Activated CD4-positive, CD25-positive, alpha-beta regulatory T cell treated with anti-CD3 and anti-CD28 coated beads, Interleukin-2, amount 50 U/mL, for 72 hours (primary cell): ENCODE measurements at regions not wholly inside any gene's neighbourhood (a gene's known extent, or its start where the extent isn't known, plus 50 kb on each side); places are given as distances from the start of the nearest gene placed in this dataset.
"Not testable (repeated sequence)": the region's sequence is repeated elsewhere in the genome, so short reads cannot be mapped to it uniquely, and the experiment has no call there.

Experiments
- DNase-seq: peaks from one replicate; pipeline ENCODE4 v3.0.0; 2021

DNA sequence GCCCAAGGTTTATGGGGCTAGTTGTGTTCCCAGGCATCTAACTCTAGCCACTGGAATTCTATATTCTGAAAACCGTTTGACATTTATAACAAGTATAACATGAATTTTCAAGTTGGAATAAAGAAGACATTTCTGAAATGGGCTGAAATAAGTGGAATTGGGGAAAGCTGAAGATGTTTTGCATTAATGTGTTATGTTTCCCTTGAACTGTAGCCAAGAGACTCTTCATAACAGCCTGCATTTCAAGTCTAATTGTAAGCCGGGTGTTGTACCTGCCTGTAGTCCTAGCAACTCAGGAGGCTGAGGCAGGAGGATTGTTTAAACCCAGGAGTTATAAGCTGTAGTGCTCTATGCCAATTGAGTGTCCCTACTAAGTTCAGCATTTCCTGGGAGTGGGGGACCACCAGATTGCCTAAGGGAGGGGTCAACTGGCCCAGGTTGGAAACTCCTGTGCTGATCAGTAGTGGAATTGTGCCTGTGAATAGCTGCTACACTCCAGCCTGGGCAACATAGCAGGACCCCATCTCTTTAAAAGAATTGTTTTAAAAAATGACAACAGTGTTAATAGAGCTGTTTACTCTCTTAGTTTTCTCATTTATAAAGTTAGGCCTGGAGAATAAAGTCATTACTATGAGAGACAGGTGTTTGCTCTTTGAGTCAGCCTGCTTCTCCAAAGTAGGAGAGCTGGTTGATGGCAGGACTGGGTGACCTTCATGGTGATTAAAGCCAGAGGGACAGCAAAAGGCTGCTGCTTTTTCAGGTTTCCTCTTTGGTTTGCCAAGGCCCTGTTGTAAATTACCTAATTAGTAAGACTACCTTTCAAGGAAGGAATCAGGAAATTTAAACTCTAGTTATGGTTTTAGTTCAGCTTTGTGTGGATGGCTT lies 483.6 kb upstream of the RGS6 start:
- no peak for DNase-seq

GRCh38 chr14:71449316-71450055 lies 482.7 kb upstream of the RGS6 start:
- DNase-seq = no peak

DNA sequence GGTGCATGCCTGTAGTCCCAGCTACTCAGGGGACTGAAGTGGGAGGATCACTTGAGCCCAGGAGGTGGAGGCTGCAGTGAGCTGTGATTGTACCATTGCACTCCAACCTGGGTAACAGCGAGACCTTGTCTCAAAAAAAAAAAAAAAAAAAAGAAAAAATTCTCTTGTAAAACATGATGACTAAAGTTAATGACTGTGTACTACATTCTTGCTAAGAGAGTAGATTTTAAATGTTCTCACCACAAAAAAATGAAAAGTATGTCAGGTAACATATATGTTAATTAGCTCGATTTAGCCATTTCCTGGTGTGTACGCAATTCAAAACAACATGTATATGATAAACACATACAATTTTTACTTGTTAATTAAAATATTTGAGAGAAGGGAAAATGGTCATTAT lies 480.7 kb upstream of the RGS6 start:
- DNase-seq = no peak

GRCh38 chr14:71452539-71452938 lies 479.7 kb upstream of the RGS6 start:
- DNase-seq = no peak

DNA sequence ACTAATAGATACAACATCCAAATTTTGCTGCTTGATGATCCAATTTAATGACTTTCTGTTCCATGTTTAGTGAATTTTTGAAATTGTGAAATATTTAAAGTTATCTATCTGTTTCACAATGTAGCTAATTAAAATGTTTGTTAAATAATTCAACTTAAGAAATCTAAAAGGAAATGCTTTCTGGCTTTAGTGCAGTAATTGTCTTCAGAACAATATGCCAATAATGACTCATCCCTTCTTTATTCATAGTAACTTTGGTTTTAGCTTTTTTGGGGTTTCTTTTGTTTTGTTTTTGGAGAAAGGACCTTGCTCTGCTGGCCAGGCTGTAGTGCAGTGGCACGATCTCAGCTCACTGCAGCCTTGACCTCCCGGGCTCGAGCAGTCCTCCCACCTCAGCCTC lies 479.2 kb upstream of the RGS6 start:
- no peak for DNase-seq

GRCh38 chr14:71454010-71454409 lies 478.2 kb upstream of the RGS6 start:
- no peak for DNase-seq

- no peak for DNase-seq
These were observed 477.5 kb upstream of the RGS6 start for GRCh38 chr14:71454513-71455332.

- no peak for DNase-seq
These were observed 472.1 kb upstream of the RGS6 start for GRCh38 chr14:71460091-71460490.

- DNase-seq = not testable (repeated sequence)
These were observed 470.6 kb upstream of the RGS6 start for GRCh38 chr14:71461617-71462016.

GRCh38 chr14:71463807-71464206 lies 468.4 kb upstream of the RGS6 start:
- no peak for DNase-seq

DNA sequence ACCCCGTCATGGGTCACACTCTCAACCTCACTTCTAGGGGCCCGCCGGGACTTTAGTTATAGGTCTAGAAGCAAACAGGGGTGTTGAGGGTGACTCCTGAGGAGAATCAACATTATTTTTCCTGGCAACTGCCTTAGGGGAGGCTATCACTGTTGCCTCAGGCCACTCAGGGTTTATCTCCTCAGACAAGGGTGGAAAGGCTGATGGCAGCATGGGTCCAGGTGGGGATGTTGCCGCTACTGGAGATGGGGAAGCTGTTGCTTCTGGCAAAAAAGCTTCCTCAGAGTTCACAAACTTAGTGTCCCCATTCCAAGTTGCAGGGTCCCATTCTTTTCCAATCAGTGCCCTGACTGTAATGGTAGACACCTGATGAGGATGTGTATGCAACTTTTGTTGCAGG lies 467.4 kb upstream of the RGS6 start:
- no peak for DNase-seq

- no peak for DNase-seq
These were observed 466.9 kb upstream of the RGS6 start for GRCh38 chr14:71465316-71465715.

DNA sequence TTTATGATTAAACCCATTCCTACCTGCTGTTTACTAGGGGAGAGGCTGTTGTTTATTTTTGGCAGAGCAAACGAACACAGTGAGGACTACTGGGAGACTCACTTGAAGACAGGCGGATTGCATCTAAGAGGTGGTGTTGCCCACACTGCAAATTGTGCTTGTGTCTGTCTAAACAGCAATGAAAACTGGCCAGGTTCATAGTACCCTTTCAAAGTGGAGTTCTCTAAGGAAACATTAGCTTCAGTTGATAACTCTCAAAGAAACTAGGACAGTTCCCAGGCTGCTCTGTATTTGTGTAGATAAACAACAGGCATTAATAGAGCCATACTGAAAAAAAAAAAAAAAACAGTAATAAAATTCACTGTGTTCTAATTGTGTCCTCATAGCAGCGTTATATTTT lies 466.0 kb upstream of the RGS6 start:
- DNase-seq = no peak

DNA sequence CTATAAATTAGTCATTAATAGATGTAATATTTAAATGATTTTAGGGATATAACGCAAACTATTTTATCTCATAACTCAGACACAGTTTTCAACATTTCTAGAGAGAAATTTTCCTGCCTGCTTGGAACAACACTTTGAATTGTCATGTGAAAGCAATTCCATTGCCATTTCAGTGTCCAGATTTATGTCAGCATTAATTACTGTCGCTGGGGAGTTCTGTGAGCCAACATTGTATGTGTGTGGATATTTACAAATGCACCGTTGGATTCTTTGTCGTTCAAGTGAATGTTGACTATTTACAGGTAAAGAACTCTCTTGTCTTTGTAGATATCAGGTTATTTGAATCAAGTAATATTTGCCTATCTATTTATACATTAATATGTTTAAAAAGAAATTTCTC lies 465.3 kb upstream of the RGS6 start:
- no peak for DNase-seq

GRCh38 chr14:71467361-71467811 lies 464.8 kb upstream of the RGS6 start:
- no peak for DNase-seq

DNA sequence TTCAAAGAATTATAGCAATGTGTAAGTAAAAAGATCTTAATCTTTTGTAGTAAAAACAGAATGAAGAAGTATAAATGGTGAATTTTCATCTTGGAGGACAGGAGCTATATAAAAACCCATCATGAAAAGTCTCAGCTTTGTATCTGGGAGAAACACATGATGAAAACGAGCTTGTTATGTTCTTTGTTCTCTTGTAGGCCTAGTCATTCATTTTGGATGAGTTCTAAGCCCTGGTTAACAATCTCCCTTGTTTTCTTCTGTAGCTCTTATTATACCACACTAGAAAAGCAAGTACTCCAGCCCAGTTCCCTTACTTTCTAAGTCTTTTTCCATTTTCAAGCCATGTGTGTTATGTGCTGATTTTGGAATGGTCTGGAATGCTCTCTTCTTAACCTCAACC lies 463.5 kb upstream of the RGS6 start:
- no peak for DNase-seq

- no peak for DNase-seq
These were observed 462.4 kb upstream of the RGS6 start for GRCh38 chr14:71469643-71470335.

GRCh38 chr14:71471634-71472355 lies 460.4 kb upstream of the RGS6 start:
- no peak for DNase-seq

GRCh38 chr14:71472356-71473340 lies 459.6 kb upstream of the RGS6 start:
- DNase-seq = no peak

DNA sequence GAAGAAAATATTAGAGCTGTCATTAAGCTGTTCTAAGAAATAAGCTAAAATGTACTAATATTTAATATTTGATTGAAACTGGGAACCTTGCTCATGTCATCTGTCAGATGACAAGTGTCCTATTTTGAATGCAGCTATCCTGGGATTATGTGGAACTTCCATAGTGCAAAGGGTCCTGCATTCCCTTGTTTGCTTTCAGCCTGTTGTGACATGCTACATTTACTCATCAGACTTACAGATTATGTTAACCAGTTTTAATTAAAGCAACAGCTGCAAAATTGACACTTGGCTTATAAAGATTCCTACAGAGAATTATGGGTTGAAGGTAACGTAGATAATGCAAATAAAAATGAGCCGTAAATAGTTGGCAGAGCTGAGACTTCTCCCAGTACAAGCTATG lies 458.4 kb upstream of the RGS6 start:
- DNase-seq = no peak
